ENCODE measurements at regions not wholly inside any gene's neighbourhood (a gene's known extent, or its start where the extent isn't known, plus 50 kb on each side); places are given as distances from the start of the nearest gene placed in this dataset.

DNA sequence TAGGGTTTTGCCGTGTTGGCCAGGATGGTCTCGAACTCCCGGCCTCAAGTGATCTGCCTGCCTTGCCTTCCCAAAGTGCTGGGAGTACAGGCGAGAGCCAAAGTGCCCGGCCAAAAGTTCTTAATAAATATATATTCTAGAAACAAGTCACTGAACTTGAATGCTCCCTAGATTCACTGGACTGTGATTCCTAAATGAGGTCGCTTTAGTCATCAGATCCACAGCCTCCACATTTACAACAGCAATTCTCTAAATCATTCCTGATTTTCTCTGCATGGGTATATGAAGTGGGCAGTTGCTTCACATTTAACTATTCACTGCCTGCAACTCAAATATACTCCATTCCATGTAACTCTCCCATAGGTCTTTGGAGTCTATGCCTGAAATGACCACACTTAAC lies 813.0 kb downstream of the GALC start:
- no peak for FAIRE-seq
- DNase-seq (ENCODE audit: insufficient read length, low spot score), result no peak
- no peak for TF ChIP-seq POLR2A (IDR thresholded peaks at IDR 0.05; ENCODE audit: low read depth, low read length)

DNA sequence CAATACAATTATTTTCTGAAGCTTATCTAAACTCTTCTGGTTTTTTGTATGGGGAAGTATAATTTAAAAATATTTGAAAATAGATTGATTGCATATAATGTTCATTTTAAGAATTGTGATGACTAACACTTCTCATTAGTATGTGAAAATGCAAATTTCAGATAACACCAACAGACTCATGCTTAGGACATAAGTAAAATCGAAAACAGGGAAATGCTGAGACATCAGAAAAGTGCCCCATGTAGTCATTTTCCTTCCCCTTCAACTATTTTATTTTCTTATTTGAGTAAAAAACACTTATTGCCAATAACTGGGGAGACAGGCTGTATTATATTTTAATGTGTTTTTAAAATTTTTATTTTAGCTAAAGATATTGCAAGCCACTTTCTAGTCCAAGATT lies 814.7 kb downstream of the GALC start:
- FAIRE-seq (no peak), DNase-seq (ENCODE audit: insufficient read length, low spot score) (no peak)
- no peak for TF ChIP-seq POLR2A (IDR thresholded peaks at IDR 0.05; ENCODE audit: low read depth, low read length)

- no peak for TF ChIP-seq POLR2A (IDR thresholded peaks at IDR 0.05; ENCODE audit: low read depth, low read length)
- DNase-seq (ENCODE audit: insufficient read length, low spot score), result no peak
- FAIRE-seq, result no peak
Measured at GRCh38 chr14:87175175-87175574, 817.8 kb downstream of the GALC start.

GRCh38 chr14:87171141-87171540 lies 821.8 kb downstream of the GALC start:
- FAIRE-seq, result no peak
- no peak for DNase-seq (ENCODE audit: insufficient read length, low spot score)

DNA sequence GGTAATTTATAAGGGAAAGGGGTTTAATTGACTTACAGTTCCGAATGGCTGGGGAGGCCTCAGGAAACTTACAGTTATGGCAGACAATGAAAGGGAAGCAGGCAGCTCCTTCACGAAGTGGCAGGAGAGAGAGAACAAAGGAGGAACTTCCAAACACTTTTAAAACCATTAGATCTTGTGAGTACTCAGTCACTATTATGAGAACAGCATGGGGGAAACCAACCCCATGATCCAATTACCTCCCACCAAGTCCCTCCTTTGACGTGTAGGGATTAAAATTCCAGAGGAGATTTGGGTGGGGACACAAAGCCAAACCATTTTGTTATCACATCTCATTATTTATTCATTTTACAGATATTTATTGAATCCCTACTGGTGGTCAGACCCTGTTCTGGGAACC lies 822.8 kb downstream of the GALC start:
- FAIRE-seq (no peak), DNase-seq (ENCODE audit: insufficient read length, low spot score) (no peak)

More at GRCh38 chr14:87171141-87171540, 821.8 kb downstream of the GALC start:
- no peak for TF ChIP-seq POLR2A (IDR thresholded peaks at IDR 0.05; ENCODE audit: low read depth, low read length)

GRCh38 chr14:87169362-87169761 lies 823.6 kb downstream of the GALC start:
- TF ChIP-seq POLR2A (IDR thresholded peaks at IDR 0.05; ENCODE audit: low read depth, low read length), result no peak

More for the DNA sequence above, 822.8 kb downstream of the GALC start:
- no peak for TF ChIP-seq POLR2A (IDR thresholded peaks at IDR 0.05; ENCODE audit: low read depth, low read length)

GRCh38 chr14:87161502-87161901 lies 831.5 kb downstream of the GALC start:
- DNase-seq (ENCODE audit: insufficient read length, low spot score), result no peak
- TF ChIP-seq POLR2A (IDR thresholded peaks at IDR 0.05; ENCODE audit: low read depth, low read length), result no peak
- FAIRE-seq, result no peak

More at GRCh38 chr14:87169362-87169761, 823.6 kb downstream of the GALC start:
- FAIRE-seq (no peak), DNase-seq (ENCODE audit: insufficient read length, low spot score) (no peak)

DNA sequence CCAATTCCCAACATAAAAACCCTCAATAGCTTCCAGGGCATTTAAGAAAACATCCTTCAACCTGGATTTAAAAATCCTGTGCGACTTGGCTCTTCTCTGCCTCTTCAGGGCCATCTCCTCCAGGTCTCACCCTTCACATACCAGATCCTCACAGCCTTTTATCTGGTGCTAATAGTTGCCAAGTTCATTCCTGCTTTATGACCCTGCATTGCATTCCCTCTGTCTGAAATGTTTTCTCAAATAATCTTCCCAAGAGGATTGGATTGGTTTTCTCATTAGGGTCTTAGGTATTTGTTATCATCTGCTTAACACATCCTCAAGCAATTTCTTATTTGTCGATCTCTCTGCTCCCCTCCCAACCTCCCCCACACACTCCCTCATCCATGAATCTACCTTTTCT lies 832.0 kb downstream of the GALC start:
- no peak for FAIRE-seq
- DNase-seq (ENCODE audit: insufficient read length, low spot score), result no peak

DNA sequence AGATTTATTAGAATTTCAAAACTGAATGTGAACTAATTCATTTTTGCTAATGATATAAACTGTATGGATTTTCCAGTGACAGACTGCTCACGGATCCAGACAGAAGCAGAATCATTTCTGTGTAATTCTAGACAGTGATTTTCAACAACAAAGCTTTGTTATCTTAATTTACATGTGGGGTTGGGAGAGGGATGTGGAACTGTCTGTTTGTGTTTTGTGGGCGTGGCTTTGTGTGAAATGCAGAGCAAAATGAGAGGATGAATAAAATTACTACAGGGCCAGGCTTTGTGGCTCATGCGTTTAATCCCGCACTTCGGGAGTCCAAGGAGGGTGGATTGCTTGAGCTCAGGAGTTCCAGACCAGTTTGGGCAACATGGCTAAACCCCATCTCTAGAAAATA lies 834.7 kb downstream of the GALC start:
- DNase-seq (ENCODE audit: insufficient read length, low spot score) (no peak), FAIRE-seq (no peak)
- TF ChIP-seq POLR2A (IDR thresholded peaks at IDR 0.05; ENCODE audit: low read depth, low read length), result no peak

More for the DNA sequence above, 832.0 kb downstream of the GALC start:
- TF ChIP-seq POLR2A (IDR thresholded peaks at IDR 0.05; ENCODE audit: low read depth, low read length), result no peak

- FAIRE-seq (no peak), DNase-seq (ENCODE audit: insufficient read length, low spot score) (no peak)
- no peak for TF ChIP-seq POLR2A (IDR thresholded peaks at IDR 0.05; ENCODE audit: low read depth, low read length)
Measured at GRCh38 chr14:87156878-87157277, 836.1 kb downstream of the GALC start.

DNA sequence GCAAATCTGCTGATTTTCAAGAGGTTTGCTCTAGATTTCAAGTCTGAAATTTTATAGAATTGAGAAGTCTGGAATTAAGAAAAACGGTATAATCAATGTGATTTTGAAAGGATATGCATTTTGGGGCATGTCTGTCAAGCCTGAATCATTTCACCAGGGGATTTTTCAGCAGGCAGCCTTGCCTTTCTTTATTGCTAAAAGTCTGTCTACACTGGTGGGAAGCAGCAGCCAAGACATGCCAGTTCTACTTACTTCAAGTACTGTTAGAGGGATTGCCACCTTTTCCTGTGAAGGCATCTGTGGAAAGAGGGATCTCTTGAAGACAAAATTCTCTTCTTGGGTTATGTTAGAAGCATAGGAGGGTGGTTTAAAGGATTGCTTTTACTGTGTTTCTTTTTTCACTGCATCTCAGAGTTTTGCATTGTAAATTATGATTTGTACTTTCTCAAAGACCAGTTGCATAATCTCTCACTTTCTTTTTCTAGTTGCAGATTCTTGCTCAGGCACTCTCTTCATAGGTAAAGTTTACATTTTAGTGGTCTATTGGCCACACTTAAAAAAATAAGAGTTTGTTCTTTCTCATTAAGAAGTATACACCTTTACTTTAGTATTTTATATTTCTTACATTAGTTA lies 837.0 kb downstream of the GALC start:
- DNase-seq (ENCODE audit: insufficient read length, low spot score) (no peak), FAIRE-seq (no peak)
- no peak for TF ChIP-seq POLR2A (IDR thresholded peaks at IDR 0.05; ENCODE audit: low read depth, low read length)

- FAIRE-seq (no peak), DNase-seq (ENCODE audit: insufficient read length, low spot score) (no peak)
Measured at GRCh38 chr14:87153901-87154300, 839.1 kb downstream of the GALC start.

DNA sequence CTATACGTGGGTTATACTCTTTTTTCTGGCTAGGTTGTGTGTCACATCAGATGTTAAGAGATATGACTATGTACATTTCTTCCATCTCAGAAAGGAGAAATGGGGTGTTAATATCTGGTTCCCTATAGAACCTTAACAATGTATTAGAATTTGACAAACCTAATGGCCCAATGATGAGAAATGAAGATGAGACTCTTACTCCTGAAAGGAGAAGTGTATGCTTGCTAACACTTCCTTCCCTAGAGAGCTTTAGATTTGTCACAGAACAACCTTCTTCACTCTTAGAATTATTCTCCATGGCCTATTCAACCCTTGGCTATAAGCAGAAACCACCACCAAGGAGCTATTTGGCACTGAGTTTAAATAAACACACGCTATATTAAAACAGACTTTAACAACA lies 839.6 kb downstream of the GALC start:
- no peak for TF ChIP-seq POLR2A (IDR thresholded peaks at IDR 0.05; ENCODE audit: low read depth, low read length)
- FAIRE-seq (no peak), DNase-seq (ENCODE audit: insufficient read length, low spot score) (no peak)

More at GRCh38 chr14:87153901-87154300, 839.1 kb downstream of the GALC start:
- no peak for TF ChIP-seq POLR2A (IDR thresholded peaks at IDR 0.05; ENCODE audit: low read depth, low read length)

DNA sequence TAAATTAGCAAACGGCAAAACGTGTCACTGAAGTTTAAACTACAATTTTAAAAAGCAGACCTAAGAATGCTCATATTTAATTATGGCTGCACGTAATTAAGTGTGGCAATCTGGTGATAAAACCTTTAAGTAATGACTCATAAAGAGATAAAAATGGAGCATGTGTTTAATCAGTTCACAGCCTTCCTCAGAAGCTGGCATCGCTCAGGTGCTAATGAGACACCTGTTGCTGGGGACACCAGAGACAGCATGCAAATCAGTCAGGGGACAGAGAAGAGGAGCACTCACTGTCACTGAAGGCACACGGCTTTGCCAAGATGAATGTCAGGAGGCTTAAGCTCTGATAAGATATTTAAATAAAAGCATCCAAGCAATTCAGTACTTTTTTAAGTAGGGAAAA lies 840.3 kb downstream of the GALC start:
- no peak for TF ChIP-seq POLR2A (IDR thresholded peaks at IDR 0.05; ENCODE audit: low read depth, low read length)
- DNase-seq (ENCODE audit: insufficient read length, low spot score) (no peak), FAIRE-seq (no peak)

GRCh38 chr14:87149583-87150354 lies 843.2 kb downstream of the GALC start:
- FAIRE-seq (no peak), DNase-seq (ENCODE audit: insufficient read length, low spot score) (no peak)
- no peak for TF ChIP-seq POLR2A (IDR thresholded peaks at IDR 0.05; ENCODE audit: low read depth, low read length)
